ENCODE measurements at regions not wholly inside any gene's neighbourhood (a gene's known extent, or its start where the extent isn't known, plus 50 kb on each side); places are given as distances from the start of the nearest gene placed in this dataset.
"Not testable (repeated sequence)": the region's sequence is repeated elsewhere in the genome, so short reads cannot be mapped to it uniquely, and the experiment has no call there.

GRCh38 chr15:35697549-35698299 is 151.8 kb upstream of the DPH6 start:
- DNase-seq: no peak

- no peak for DNase-seq
These were observed 152.4 kb upstream of the DPH6 start for GRCh38 chr15:35698331-35698730.

GRCh38 chr15:35698966-35699575 is 153.1 kb upstream of the DPH6 start:
- no peak for DNase-seq

- DNase-seq: not testable (repeated sequence)
These were observed 154.2 kb upstream of the DPH6 start for GRCh38 chr15:35700091-35700593.

- DNase-seq: no peak
These were observed 155.6 kb upstream of the DPH6 start for GRCh38 chr15:35701402-35702046.

GRCh38 chr15:35702946-35703495 is 157.1 kb upstream of the DPH6 start:
- DNase-seq: no peak

- no peak for DNase-seq
These were observed 159.3 kb upstream of the DPH6 start for GRCh38 chr15:35705030-35705883.

- no peak for DNase-seq
These were observed 160.1 kb upstream of the DPH6 start for GRCh38 chr15:35705884-35706585.

GRCh38 chr15:35712956-35713355 is 167.0 kb upstream of the DPH6 start:
- DNase-seq: no peak

GRCh38 chr15:35713733-35714132 is 167.8 kb upstream of the DPH6 start:
- no peak for DNase-seq

GRCh38 chr15:35717721-35718120 is 171.8 kb upstream of the DPH6 start:
- no peak for DNase-seq

- DNase-seq: no peak
These were observed 174.1 kb upstream of the DPH6 start for GRCh38 chr15:35720019-35720418.

- DNase-seq: no peak
These were observed 175.0 kb upstream of the DPH6 start for GRCh38 chr15:35720984-35721383.

GRCh38 chr15:35721751-35722150 is 175.8 kb upstream of the DPH6 start:
- DNase-seq: no peak

GRCh38 chr15:35722501-35722900 is 176.5 kb upstream of the DPH6 start:
- no peak for DNase-seq

- no peak for DNase-seq
These were observed 177.3 kb upstream of the DPH6 start for GRCh38 chr15:35723120-35723847.

GRCh38 chr15:35723852-35724251 is 177.9 kb upstream of the DPH6 start:
- no peak for DNase-seq

GRCh38 chr15:35724626-35725025 is 178.7 kb upstream of the DPH6 start:
- no peak for DNase-seq

- no peak for DNase-seq
These were observed 179.4 kb upstream of the DPH6 start for GRCh38 chr15:35725353-35725752.

- no peak for DNase-seq
These were observed 181.7 kb upstream of the DPH6 start for GRCh38 chr15:35727627-35728026.

- DNase-seq: no peak
These were observed 182.4 kb upstream of the DPH6 start for GRCh38 chr15:35728219-35728940.
